Suprapubic skin (tissue), 4 donors: ENCODE measurements at regions not wholly inside any gene's neighbourhood (a gene's known extent, or its start where the extent isn't known, plus 50 kb on each side); places are given as distances from the start of the nearest gene placed in this dataset.

ENCODE experiments used
- POLR2A ChIP-seq, 2 donors: fragments of 450-650 bp; IDR thresholded peaks; one replicate each; pipeline ENCODE4 v1.6.1; 2017; ENCODE audit warnings: antibody characterized with exemption in 2 of 2, mild to moderate bottlenecking in 2 of 2, moderate library complexity in 2 of 2
- POLR2AphosphoS5 ChIP-seq, 3 donors: sonication (generic); formaldehyde crosslinking; IDR thresholded peaks; one replicate each; pipeline ENCODE4 v1.6.1; 2017; ENCODE audit warnings: antibody characterized with exemption in 3 of 3

GRCh38 chr4:166527500-166527899 is 654.5 kb downstream of the TLL1 start:
- TF ChIP-seq POLR2A (IDR thresholded peaks at IDR 0.05) (no peak), POLR2AphosphoS5 (IDR thresholded peaks at IDR 0.05) (no peak)
